ENCODE measurements at regions not wholly inside any gene's neighbourhood (a gene's known extent, or its start where the extent isn't known, plus 50 kb on each side); places are given as distances from the start of the nearest gene placed in this dataset.
A peak's percentile ranks its signal among the peaks of the same experiment; 100 is the strongest.
"Not testable (repeated sequence)": the region's sequence is repeated elsewhere in the genome, so short reads cannot be mapped to it uniquely, and the experiment has no call there.

DNA sequence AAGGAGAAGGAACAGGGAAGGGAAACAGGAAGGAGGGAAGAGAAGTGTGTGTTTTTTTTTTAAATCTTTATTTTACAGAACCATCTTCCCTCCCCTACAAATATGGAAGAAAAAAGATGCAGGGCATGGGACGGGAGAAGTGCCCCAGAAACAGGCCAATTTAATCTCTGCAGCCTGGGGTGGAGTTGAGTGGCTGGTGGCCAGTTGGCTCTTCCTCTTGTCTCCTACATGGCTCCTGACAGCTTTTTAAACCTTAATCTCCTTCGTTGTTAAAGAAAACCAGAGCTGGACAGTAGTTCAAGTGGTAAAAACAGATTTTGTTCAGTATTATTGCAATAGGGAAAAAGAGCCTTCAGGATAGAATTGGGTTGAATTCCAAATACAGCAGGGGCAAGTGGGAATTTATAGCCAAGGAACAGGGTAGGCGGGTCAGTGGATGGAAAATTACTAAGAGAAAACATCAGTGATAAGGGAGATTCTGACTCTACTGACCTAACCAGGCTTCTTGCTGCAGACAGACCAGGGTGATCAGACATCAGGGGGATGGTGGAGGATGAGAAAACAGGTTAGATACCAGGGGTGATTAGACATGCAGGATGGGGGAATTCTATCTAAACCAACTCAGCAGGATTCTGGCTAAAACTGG, 125.1 kb upstream of the CLINT1 start:
- WGBS, 2 donors, result 50 to 56% methylated on average over 3 of the region's 3 CpGs
- no peaks in the 10 kb centered on the region for H3K9me3 ChIP-seq
- DNase-seq, result no peak
- H3K27ac ChIP-seq, result no peak overlapping the region
- H3K4me1 ChIP-seq, result no peaks in the 10 kb centered on the region
- no peaks in the 10 kb centered on the region for H3K36me3 ChIP-seq (ENCODE audit: low read depth, missing control alignments)
- intact Hi-C loops (cut with DNase I; ENCODE audit: low total_unique reads), result no loop called here
- H3K27me3 ChIP-seq, result no peaks in the 10 kb centered on the region
- no peak overlapping the region for H3K4me3 ChIP-seq
- TF ChIP-seq POLR2A (IDR thresholded peaks at IDR 0.05), result no peak
- TF ChIP-seq CTCF (IDR thresholded peaks at IDR 0.05), result no peak

- 89 to 100% methylated on average over 2 of the region's 2 CpGs for WGBS, 2 donors
- H3K27me3 ChIP-seq, result no peaks in the 10 kb centered on the region
- TF ChIP-seq CTCF (IDR thresholded peaks at IDR 0.05), result no peak
- TF ChIP-seq POLR2A (IDR thresholded peaks at IDR 0.05), result no peak
- H3K36me3 ChIP-seq (ENCODE audit: low read depth, missing control alignments), result no peaks in the 10 kb centered on the region
- H3K9me3 ChIP-seq, result no peaks in the 10 kb centered on the region
- intact Hi-C loops (cut with DNase I; ENCODE audit: low total_unique reads), result no loop called here
- no peak overlapping the region for H3K4me3 ChIP-seq
- DNase-seq, result no peak
- H3K4me1 ChIP-seq, result no peaks in the 10 kb centered on the region
- no peak overlapping the region for H3K27ac ChIP-seq
Observed at GRCh38 chr5:157978061-157978460, 119.1 kb upstream of the CLINT1 start.

DNA sequence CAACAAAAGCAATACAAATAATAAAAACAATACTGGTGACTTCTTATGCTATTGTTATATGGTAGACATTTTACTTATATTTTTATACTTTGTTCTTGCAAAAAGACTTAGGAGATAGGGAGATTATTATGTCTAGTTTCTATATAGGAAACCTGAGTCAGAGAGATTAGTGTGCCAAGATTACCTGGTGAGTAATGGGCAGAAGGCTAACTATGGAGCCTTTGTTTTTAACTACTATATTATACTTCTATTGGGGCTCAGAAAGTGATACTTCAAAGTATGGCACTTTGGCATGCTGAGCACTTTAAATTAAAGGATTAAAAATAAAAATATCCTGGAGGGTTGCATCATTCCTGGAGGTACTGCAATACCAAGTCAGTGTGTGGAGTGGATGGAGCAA, 117.5 kb upstream of the CLINT1 start:
- Histone ChIP-seq H3K27ac (no peak overlapping the region), H3K4me3 (no peak overlapping the region), H3K4me1 (no peaks in the 10 kb centered on the region), H3K27me3 (no peaks in the 10 kb centered on the region), H3K9me3 (no peaks in the 10 kb centered on the region), H3K36me3 (ENCODE audit: low read depth, missing control alignments) (no peaks in the 10 kb centered on the region)
- TF ChIP-seq POLR2A (IDR thresholded peaks at IDR 0.05), result no peak
- no peak for TF ChIP-seq CTCF (IDR thresholded peaks at IDR 0.05)
- no peak for DNase-seq
- intact Hi-C loops (cut with DNase I; ENCODE audit: low total_unique reads), result no loop called here

GRCh38 chr5:157972579-157972978, 113.6 kb upstream of the CLINT1 start:
- Histone ChIP-seq H3K27me3 (no peaks in the 10 kb centered on the region), H3K27ac (no peak overlapping the region), H3K4me3 (no peak overlapping the region), H3K9me3 (no peaks in the 10 kb centered on the region), H3K4me1 (no peaks in the 10 kb centered on the region), H3K36me3 (ENCODE audit: low read depth, missing control alignments) (no peaks in the 10 kb centered on the region)
- no peak for DNase-seq
- TF ChIP-seq POLR2A (IDR thresholded peaks at IDR 0.05) (no peak), CTCF (IDR thresholded peaks at IDR 0.05) (no peak)
- 81 to 83% methylated on average over 6 of the region's 6 CpGs for WGBS, 2 donors
- intact Hi-C loops (cut with DNase I; ENCODE audit: low total_unique reads), result no loop called here

GRCh38 chr5:157971571-157972216, 112.7 kb upstream of the CLINT1 start:
- Histone ChIP-seq H3K27ac (no peak overlapping the region), H3K27me3 (no peaks in the 10 kb centered on the region), H3K9me3 (no peaks in the 10 kb centered on the region), H3K4me3 (no peak overlapping the region), H3K4me1 (no peaks in the 10 kb centered on the region), H3K36me3 (ENCODE audit: low read depth, missing control alignments) (no peaks in the 10 kb centered on the region)
- WGBS, 2 donors, result 43 to 47% methylated on average over 5 of the region's 5 CpGs
- intact Hi-C loops (cut with DNase I; ENCODE audit: low total_unique reads), result no loop called here
- DNase-seq, result peak; percentile 35
- no peak for TF ChIP-seq POLR2A (IDR thresholded peaks at IDR 0.05)
- TF ChIP-seq CTCF (IDR thresholded peaks at IDR 0.05), result no peak

DNA sequence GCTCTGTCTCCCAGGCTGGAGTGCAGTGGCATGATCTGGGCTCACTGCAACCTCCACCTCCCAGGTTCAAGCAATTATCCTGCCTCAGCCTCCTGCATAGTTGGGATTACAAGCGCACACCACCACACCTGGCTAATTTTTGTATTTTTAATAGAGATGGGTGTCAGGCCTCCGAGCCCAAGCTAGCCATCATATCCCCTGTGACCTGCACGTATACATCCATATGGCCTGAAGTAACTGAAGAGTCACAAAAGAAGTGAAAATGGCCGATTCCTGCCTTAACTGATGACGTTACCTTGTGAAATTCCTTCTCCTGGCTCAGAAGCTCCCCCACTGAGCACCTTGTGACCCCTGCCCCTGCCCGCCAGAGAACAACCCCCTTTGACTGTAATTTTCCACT, 109.6 kb upstream of the CLINT1 start:
- H3K4me1 ChIP-seq; H3K36me3 ChIP-seq (ENCODE audit: low read depth, missing control alignments); H3K27me3 ChIP-seq; DNase-seq; H3K9me3 ChIP-seq; intact Hi-C loops (cut with DNase I; ENCODE audit: low total_unique reads); H3K4me3 ChIP-seq; H3K27ac ChIP-seq: not testable (repeated sequence)
- 72 to 86% methylated on average over 6 of the region's 6 CpGs for WGBS, 2 donors
